Upper lobe of left lung (tissue), 4 donors: ENCODE measurements at regions not wholly inside any gene's neighbourhood (a gene's known extent, or its start where the extent isn't known, plus 50 kb on each side); places are given as distances from the start of the nearest gene placed in this dataset.

Source experiments
- POLR2A ChIP-seq, 4 donors: fragments of 450-650 bp; IDR thresholded peaks; one replicate each; pipeline ENCODE4 v1.5.1; 2016 to 2017; ENCODE audit warnings: antibody characterized with exemption in 4 of 4, mild to moderate bottlenecking in 2 of 4
- POLR2AphosphoS5 ChIP-seq, 2 donors: sonication (generic); formaldehyde crosslinking; IDR thresholded peaks; one replicate each; pipeline ENCODE4 v1.5.1; 2017; ENCODE audit warnings: antibody characterized with exemption in 2 of 2
- TF ChIP-seq, protein P1 (sequence below), 6 experiments: fragments of 450-650 bp in 4 of 6; fragments of 200-600 bp in 2 of 6; sonication (generic) in 2 of 6; IDR thresholded peaks; one replicate each; pipeline ENCODE4 v1.5.1; 2016 to 2019; ENCODE audit warnings: antibody characterized with exemption in 6 of 6

DNA sequence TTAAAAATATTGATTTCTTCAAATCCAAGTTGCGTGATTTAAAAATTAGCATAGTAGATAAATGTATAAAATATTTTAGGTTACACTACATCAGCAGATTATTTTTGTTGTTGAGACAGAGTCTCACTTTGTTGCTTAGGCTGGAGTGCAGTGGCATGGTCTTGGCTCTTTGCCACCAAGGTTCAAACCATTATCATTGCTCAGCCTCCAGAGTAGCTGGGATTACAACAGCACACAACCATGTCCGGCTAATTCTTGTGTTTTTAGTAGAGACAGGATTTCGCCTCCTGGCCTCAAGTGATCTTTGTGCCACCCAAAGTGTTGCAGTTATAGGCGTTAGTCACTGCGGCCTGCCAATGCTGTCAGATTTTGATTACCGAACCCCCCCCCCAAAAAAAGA, 1390.5 kb upstream of the TENM3 start:
- TF ChIP-seq, protein P1, sequence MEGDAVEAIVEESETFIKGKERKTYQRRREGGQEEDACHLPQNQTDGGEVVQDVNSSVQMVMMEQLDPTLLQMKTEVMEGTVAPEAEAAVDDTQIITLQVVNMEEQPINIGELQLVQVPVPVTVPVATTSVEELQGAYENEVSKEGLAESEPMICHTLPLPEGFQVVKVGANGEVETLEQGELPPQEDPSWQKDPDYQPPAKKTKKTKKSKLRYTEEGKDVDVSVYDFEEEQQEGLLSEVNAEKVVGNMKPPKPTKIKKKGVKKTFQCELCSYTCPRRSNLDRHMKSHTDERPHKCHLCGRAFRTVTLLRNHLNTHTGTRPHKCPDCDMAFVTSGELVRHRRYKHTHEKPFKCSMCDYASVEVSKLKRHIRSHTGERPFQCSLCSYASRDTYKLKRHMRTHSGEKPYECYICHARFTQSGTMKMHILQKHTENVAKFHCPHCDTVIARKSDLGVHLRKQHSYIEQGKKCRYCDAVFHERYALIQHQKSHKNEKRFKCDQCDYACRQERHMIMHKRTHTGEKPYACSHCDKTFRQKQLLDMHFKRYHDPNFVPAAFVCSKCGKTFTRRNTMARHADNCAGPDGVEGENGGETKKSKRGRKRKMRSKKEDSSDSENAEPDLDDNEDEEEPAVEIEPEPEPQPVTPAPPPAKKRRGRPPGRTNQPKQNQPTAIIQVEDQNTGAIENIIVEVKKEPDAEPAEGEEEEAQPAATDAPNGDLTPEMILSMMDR (IDR thresholded peaks at IDR 0.05), result no peak
- TF ChIP-seq POLR2AphosphoS5 (IDR thresholded peaks at IDR 0.05), result no peak
- no peak for TF ChIP-seq POLR2A (IDR thresholded peaks at IDR 0.05)
